ENCODE measurements at regions not wholly inside any gene's neighbourhood (a gene's known extent, or its start where the extent isn't known, plus 50 kb on each side); places are given as distances from the start of the nearest gene placed in this dataset.

DNA sequence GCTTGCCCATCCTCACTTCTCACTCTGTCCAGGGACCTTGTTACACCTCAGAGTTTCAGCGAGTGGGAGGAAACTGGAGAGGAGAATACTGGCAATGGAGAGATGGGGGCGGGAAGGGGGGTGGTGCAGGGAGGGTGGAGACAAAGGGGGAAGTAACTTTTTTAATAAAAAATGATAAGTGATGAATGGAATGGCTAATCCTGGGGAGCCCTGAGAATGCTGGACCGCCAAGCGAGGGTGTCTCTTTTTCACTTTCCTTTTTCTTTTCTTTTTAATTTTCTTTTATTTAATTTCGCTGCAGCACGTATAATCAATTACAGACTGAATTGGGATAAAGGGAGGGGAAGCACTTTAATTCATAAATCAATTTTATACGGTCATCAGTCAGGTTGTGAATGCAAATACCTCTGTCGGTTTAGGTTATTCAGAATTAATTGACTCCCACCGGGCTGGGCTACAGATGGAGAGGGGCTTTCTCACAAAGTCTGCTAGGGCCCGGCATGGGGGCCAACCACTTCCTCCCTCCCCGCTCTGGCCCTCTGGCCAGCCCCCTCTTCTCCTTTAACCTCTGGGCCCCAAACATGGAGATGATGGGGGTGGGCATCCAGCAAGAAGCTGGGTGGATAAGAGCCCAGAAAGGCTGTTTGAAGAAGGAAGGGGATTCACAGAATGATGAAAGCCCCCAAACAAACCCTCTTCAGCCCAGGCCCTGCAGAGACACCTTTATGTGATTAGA is 106.8 kb upstream of the BOC start:
- TF ChIP-seq CTCF (conservative IDR thresholded peaks at IDR 0.05; ENCODE audit: low read depth, low read length) (no peak), EZH2phosphoT487 (IDR thresholded peaks at IDR 0.05; ENCODE audit: borderline replicate concordance, low read length) (no peak)
